HG02610 (cell line): ENCODE measurements at regions not wholly inside any gene's neighbourhood (a gene's known extent, or its start where the extent isn't known, plus 50 kb on each side); places are given as distances from the start of the nearest gene placed in this dataset.

ENCODE experiments used
- ATAC-seq: cut with Tn5 transposase; IDR thresholded peaks from one replicate; pipeline ENCODE4 v1.9.1; 2021; ENCODE audit warnings: mild to moderate bottlenecking, moderate library complexity; ENCODE audit not compliant: unreplicated experiment

DNA sequence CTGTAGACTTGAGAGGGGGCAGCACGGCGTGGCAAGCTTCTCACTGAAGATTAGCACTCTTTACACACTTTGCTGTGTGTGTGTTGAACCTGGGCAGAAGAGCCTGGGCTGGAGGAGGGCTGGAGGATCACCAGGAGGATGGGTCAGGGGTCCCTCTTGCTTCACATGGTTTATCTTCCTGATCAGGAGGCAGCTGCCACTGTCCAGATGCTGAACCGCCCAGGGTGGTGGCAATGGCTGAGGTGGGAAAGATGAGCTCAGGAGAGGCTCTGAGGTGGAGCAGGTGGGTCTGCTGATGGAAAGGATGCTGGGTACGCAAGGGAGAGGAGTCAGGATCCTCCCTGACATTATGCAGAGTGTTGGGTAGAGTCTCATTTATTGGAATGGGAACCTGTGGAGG lies 191.5 kb downstream of the RAMP3 start:
- ATAC-seq = no peak

DNA sequence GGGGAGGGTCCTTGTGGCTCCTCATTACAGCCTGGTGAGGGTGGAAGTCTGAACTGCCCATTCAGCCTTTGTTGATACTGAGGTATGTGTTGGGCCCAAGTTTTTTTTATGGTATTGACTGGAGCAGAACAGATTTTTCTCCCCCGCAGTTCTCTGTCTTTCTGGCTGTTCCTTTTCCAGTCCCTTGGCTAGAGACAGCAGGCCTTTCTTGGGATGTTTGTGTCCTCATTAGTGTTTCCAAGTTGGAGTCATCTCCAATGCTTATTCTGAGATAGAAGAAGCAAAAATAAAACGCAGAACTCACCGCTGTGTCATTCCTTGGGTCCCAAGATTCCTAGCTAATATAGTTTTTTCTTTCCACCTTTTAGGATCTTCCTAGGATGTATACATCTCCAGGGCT lies 193.3 kb downstream of the RAMP3 start:
- ATAC-seq = no peak

DNA sequence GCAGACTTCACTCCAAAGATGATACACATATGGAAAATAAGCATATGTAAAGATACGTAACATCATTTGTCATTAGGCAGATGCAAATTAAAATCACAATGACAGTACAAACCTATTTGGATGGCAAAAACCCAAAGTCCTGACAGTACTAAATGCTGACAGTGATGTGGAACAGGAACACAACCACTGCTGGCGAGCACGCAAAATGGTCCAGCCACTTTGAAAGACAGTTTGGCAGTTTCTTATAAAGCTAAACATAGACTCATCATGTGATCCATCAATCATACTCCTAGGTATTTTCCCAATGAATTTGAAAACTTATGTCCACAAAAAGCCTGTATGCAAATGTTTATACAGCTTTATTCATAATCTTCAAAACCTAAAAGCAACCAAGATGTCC lies 200.7 kb downstream of the RAMP3 start:
- ATAC-seq = no peak

DNA sequence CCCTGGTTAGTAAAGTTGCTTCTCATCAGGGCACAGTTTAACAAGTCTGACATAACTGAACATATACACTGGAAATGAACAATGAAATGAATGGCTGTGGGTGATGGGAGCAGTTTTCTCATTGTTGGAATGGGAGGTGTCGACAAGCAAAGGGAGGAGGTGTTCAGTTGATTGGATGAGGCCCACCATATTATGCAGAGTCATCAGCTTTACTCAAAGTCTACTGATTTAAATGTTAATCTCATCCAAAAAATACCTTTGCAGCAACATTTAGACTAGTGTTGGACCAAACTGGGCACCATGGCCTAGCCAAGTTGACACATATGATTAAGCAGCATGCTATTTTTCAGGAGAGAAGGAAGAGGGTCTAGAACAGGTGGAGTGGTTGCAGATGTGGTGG lies 201.7 kb downstream of the RAMP3 start:
- ATAC-seq = no peak

DNA sequence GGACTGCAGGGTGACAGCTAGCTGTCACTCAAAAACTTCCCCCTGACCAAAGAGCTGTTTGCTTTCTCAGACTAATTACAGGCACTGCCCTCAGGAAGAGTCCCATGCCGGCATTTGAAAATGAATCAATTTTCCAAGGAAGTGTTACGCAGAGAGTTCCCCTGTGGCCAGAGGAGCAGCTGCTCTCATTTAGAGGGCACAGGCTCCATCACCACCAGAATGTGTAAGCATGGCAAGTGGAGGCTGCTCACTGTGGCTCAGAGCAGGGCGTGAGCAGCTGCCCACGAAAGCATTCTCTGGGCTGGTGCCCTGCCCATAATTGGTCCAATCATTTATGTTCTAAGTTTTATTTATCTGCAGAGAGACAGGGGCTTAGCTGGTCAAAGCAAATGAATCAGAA lies 202.2 kb downstream of the RAMP3 start:
- no peak for ATAC-seq

DNA sequence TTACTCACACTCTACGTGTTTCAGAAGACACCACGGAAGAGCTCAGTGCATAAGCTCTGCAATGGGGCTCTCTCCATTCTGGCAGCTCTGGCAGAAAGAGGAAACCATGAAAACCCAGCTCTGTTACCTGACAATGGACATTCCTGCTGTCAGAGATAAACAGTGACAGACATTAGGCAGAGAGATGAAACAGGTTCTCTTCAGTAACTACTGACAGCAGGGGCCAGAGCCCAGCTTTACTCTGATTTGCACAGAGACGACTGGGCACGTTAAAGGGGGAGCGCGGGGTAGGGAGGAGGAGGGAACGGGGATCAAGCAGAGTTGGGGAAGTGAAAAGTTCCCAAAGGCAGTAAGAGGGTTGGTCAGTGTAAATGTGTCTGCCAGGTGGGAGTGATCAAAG lies 206.1 kb downstream of the RAMP3 start:
- ATAC-seq = no peak

DNA sequence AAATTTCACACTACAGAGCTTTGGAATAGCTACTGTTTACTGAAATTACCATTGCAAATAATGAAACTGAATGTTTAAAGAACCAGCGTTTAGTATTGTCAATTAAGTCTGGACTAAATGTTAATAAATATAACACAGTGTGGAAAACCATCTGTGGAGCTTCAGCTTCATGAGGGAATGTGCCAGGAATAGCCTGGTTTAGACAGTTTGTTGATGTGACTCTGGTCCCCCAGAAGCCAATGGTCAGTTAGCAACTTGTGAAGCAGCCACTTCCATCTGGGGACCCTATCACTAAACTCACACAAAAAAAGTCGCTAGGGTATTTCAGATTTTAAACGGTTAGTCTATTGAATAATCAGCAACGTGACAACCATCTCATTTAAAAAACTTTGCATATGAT lies 207.8 kb downstream of the RAMP3 start:
- ATAC-seq = no peak

DNA sequence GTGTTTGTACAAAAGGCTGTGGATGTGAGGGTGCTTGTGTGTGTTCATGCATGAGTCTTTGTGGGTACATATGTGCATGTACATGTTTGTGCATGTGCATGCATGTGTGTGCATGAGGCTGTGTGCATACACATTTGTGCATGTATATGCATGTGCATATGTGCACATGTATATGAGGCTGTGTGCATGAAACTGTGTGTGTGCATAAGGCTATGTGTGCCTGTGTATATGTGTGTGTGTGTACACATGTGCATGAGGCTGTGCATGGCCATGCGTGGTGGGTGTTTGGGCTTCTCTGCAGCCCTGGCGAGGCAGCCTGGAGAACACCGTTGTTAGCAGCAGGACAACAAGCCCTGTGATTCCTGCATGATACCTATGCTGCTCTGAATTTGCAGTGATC lies 207.7 kb upstream of the ADCY1 start:
- no peak for ATAC-seq

DNA sequence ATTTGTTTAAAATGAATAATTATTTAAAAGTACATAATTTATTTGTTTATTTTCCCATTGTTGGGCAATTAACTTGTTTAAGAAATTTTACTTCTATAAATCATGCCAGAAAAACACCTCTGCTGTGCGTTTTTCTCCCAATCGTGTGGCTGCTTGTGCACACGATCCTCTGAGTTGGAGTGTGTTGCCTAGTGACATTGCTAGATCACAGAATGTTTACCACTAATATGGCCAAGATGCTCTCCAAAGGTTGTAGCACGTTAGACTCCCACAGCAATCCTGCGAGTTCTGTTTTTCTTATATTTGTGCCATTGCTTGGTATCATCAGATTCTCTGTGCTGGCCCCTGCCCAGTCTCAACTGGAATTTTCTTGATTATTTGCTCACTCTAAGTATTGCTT lies 207.1 kb upstream of the ADCY1 start:
- no peak for ATAC-seq

DNA sequence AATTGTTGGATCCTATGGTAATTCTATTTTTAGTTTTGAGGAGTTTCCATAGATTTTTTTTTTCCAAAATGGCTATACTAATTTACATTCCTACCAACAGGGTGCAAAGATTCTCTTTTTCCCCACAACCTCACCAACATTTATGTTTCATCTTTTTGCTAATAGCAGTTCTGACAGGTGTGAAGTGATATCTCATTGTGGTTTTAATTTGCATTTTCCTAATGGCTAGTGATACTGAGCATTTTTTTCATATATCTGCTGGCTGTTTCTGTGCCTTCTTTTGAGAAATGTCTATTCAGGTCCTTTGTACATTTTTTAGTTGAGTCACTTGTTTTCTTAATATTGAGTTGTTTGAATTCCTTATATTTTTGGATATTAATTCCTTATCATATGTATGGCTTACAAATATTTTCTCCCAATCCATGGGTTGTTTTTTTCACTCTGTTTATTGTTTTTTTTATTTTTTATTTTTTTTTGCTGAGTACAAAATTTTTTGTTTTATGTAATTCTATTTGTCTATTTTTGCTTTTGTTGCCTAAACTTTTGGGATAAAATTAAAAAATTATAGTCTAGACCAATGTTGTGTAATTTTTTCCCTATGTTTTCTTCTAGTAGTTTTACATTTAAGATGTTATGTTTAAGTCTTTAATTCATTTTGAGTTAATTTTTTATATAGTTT lies 205.9 kb upstream of the ADCY1 start:
- ATAC-seq = no peak

DNA sequence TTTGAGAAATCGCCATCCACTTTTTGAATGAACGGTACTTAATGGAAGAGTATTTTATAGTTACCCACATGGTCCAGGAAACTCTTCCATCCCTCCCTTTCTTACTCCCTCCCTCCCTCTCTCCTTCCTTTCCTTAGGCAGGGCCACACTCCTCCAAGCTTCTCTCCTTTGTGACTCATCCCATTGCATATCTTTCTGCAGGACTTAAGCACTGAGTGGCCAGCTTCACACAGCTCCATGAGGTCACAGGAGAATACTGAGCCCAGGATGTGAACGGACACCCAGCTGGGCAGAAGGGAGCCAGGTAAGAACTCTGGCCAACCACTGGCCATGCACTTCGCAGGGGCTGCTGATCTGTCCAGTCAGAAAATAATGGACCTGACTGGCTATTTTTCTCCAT lies 189.7 kb upstream of the ADCY1 start:
- no peak for ATAC-seq

DNA sequence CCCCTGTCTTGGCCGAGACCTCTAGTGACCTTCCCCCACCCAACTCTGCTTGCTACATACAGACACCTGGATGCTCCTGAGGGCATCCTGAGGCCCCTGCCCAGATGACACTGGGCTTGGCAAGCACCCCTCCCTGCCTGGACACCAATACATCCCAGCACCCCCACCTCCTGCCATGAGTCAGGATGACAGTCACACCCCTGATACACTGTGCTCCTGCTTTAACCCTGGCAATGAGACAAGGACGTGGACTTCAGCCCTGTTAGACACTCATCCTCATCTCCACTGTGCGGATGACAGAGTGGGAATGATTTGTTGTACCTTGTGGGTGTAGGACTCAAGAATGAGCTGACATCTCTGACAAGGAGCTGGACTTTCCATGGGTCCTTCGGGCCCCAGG lies 186.3 kb upstream of the ADCY1 start:
- ATAC-seq = no peak

DNA sequence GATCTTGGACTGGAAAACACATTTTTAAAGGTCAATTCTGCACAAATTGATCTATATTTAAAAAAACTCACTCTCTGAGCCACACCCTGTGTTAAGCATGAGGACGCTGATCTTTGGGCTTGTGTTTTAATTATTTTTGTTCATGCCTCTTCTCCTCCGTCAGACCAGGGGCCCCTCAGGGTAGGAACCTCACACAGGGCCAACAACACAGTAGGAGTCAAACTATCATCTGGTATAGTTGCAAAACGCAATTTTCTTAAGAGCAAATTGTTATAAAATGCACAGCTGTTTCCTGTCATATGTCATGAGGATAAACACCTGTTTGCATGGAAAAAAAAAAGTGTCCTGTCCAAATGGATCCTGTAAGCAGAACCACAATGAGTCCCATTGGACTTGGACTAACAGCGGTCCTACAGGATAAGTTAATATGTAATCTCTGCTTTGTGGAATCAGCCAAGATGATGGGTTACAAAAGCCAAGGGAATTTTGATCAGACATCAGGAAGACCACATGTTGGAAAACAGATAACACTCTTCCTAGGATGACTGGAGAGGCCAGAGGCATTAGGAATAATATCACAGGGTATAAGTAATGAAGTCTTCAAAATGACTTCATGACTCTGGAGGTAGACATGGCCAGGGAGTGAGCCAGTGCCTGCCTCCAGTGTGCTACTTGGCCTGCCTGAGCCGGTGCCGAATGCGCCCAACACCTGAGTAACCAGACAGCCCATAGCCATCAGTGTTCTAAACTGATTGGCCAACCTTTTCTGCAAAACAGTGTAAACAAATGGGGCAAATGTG lies 184.9 kb upstream of the ADCY1 start:
- ATAC-seq = no peak

DNA sequence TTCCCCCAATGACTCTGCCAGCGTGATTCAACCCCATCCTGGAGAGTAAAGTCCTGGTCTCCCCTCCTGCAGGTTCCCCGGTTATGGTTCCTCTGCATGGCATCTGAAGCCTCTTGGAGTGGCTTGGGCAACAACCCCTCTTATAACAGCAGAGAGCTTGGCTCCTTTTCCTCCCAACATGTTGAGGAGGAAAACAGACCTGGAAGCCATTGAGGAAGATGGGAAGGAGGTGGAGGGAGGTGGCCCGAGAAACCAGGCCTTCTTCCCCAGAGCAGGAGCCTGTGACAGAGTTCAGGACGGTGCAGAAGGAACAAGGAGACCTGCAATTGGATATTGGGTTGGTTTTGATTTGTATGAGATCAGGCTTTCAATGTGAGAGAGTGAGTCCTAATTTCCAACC lies 184.0 kb upstream of the ADCY1 start:
- no peak for ATAC-seq

DNA sequence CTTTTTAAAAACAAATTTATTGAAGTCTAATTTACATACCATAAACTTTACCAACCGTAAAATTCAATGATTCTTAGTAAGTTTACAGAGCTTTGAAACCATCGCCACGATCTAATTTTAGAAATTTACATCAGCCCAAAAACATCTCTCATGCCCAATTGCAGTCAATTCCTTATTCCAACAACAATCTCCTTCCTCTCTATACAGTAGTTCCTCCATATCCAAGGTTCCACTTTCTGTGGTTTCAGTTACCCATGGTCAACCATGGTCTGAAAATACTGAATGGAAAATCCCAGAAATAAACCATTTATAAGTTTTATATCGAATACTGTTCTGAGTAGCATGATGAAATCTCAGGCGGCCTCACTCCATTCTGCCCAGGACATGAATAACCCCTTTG lies 183.4 kb upstream of the ADCY1 start:
- ATAC-seq = no peak

DNA sequence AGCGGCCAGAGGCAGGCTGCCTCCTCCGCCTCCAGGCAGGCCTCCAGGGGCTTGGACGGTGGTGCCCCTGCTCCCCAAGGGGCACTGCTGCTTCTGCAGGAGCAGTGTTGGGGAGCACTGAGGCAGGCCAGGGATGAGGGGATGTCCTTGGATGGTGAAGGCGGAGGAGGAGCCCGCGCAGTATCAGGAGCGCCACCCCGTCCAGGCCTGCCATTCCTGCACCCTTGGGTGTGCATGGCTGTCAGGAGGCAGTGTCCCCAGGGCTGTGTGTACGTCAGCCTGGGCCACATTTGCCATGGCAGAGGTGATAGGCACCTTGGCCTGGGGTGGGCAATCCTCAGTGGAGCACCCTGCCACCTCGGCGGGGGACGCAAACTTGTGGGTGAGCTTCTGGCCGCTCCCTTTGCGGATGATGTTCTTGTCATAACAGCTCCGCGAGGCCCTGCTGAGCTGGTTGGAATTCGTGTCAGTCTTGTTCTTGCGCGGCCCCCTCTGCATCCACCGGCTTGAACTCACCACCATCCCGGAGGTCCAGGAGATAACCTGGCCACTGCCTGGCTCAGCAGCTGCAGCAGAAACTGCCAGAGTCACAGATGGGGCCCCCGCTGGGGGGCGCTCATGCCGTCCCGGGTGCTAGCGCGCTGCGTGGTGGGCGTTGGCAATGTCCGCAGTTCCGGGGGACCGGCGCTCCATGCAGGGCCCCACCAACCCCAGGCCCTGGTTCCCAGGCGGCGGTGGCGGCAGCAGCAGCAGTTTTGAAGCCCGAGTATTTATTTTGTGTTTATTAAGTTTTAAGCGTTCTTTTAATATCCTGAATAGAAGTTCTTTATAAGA lies 182.3 kb upstream of the ADCY1 start:
- ATAC-seq = no peak

DNA sequence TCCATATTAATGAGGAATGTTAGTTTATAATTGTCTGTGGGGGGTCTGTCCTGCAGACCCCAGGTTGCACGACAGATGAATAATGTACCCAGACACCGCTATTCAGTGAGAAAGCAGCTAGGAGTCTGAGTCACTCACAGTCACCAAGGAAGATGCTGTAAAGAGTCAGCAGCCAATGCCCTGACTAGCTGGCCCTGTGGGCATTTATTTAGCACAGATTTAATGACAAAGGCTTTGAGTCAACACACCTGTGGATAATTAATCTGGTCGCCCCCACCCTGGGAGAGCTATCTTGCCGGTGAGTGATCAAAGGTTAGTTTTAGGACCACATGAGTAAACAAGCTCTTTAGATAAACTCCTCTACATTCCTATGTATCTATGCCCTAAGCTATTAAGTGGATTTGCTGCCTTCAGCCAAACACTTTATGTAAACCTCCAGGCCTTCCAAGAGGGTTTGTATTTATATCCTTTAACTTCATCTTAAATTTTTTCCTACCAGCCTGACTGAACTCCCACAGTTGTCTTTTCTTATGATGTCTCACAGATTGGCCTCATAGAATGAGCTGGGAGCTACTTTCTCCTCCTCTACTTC lies 180.0 kb upstream of the ADCY1 start:
- ATAC-seq = no peak

DNA sequence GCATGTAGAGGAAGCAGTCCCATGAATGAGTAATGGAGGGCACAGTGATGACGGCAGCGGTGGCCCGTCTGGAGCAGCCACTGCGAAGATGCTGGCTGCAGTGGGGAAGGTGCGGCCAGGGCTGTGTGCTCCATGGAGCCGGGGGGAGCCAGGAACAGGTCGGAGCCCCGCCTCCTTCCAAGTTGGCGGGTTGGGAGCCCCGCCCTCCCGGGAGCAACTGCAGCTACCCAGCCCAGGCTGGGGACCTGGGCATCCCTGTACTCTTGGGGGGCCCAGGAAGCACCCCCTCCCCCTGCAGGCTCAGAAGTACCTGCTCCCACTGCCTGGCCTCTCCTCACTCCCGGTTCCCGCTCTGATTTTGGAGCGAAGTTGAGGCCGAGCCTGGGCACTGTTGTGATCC lies 175.1 kb upstream of the ADCY1 start:
- ATAC-seq = no peak

DNA sequence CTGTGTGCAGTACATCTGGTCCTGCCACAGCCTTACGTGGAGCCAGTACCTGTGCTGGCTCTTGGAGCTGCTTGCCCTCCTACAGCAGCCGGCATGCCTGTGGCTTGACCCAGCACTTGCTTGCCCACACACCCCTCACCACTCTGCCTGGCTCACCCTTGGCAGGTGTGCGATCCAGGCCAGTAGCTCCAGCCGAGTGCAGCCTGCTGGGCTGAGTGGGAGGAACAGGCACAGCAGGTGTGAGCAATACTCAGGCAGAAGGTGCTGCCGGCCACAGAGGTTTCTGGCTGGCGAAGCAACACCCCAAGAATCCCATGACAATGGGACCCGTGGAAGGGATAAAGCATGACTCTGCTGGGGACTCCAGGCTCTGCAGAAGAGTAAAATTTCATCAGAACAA lies 173.5 kb upstream of the ADCY1 start:
- ATAC-seq = no peak

DNA sequence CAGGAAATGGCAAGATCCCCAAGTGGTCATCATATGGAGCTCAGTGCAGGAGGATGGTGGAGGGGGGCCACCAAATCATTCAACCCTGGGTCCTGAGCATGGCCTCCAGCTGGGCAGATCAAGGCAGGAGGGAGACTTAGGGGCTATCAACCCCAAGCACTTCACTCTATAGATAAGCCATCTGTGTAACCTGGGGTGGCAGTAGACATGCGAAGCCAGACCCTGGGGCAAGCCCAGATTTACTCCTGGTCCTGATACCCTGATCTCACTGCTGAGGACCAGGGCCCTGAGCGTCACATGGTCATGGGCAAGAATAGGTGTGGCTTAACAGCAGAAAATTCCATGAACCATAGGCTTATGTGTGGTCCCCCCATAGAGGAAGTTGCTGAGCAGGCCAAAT lies 173.0 kb upstream of the ADCY1 start:
- no peak for ATAC-seq

DNA sequence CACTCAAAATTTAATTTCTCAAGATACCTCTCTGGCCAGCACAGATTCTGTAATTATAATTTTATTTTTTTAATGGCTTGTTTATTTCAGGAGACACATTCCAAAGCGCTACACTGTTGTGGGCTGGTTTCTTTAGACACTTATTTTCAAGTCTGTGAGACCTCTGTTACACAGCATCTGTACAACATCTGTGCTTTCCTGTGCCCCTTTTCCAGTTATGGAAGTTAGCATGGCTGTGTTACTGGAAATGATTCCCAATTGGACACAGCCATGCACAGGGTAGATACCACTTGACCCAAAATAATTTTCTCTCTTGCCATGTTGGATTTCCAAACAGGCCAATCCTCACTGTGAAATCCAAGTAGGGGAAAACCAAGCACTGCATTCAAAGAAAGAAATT lies 172.3 kb upstream of the ADCY1 start:
- no peak for ATAC-seq
